HepG2 (cell line): ENCODE measurements at regions not wholly inside any gene's neighbourhood (a gene's known extent, or its start where the extent isn't known, plus 50 kb on each side); places are given as distances from the start of the nearest gene placed in this dataset.

ENCODE experiments used
- ATAC-seq: fragments of 200-7000 bp; cut with Tn5 transposase; 3 replicates; pipeline ENCODE4 v1.9.1; 2020; ENCODE audit warnings: mild to moderate bottlenecking, moderate library complexity
- BruUV-seq: library from RNA; stranded (reverse); fragments of 400-500 nt; replicated peaks from 2 replicates; lab custom pipeline; 2021; lab: Mats Ljungman, UMichigan
- CTCF ChIA-PET: fragments of 300-600 bp; formaldehyde crosslinking; extraction: SDS; loops from one replicate; lab custom pipeline; 2021; ENCODE audit warnings: low total read pairs, inconsistent platforms, low intra/inter-chr PET ratio; lab: Yijun Ruan, JAX
- POLR2A ChIA-PET: fragments of 350-600 bp; sonication (Branson Sonifier 250); formaldehyde crosslinking; loops from one replicate; lab custom pipeline; 2020; ENCODE audit warnings: antibody characterized with exemption, inconsistent platforms; lab: Yijun Ruan, JAX
- DNase-seq: peaks from one replicate; pipeline ENCODE4 v3.0.0-alpha.2; 2015; ENCODE audit warnings: low spot score
- FAIRE-seq: peaks from 3 replicates; lab custom pipeline; 2011; peaks lifted over from hg19 to GRCh38; lab: Jason Lieb, UNC
- H2AFZ ChIP-seq: one replicate; pipeline ENCODE4 v1.6.1; 2011; ENCODE audit warnings: low read length, inconsistent platforms
- H3K27ac ChIP-seq: fragments of 300-600 bp; 3 replicates; pipeline ENCODE4 v1.8.0; 2011; ENCODE audit warnings: mixed run types, mild to moderate bottlenecking, mixed read lengths, low read length, inconsistent platforms; ENCODE audit not compliant: insufficient read depth; ENCODE audit errors: extremely low read length
- H3K27me3 ChIP-seq, 2 experiments: fragments of 200-600 bp in 1 of 2; 2 replicates in 1 of 2; 3 replicates in 1 of 2; pipeline versions ENCODE4 v1.6.0 to v1.8.0; 2011; ENCODE audit warnings: low read length in 2 of 2, mild to moderate bottlenecking in 2 of 2, moderate library complexity in 2 of 2, inconsistent platforms in 1 of 2; ENCODE audit not compliant: insufficient read depth in 2 of 2, control insufficient read depth in 1 of 2
- H3K36me3 ChIP-seq, 2 experiments: fragments of 200-600 bp in 1 of 2; replicated peaks in 1 of 2; 2 replicates in 1 of 2; 3 replicates in 1 of 2; pipeline versions ENCODE4 v1.5.1 to v1.8.0; 2011; ENCODE audit warnings: low read length in 2 of 2, inconsistent platforms in 1 of 2; ENCODE audit not compliant: insufficient read depth in 2 of 2, control insufficient read depth in 1 of 2
- H3K4me1 ChIP-seq: 2 replicates; pipeline ENCODE4 v1.5.1; 2012; ENCODE audit warnings: low read length, inconsistent platforms; ENCODE audit not compliant: insufficient read depth
- H3K4me2 ChIP-seq: 2 replicates; pipeline ENCODE4 v1.6.0; 2011; ENCODE audit warnings: low read depth, low read length, inconsistent platforms
- H3K4me3 ChIP-seq, 3 experiments: fragments of 200-600 bp in 1 of 3; sonication (generic), shearing (Covaris generic) in 1 of 3; replicated peaks in 1 of 3; 2 replicates each; pipeline ENCODE4 v1.5.1; 2011 to 2016; ENCODE audit warnings: low read length in 3 of 3, inconsistent platforms in 2 of 3, low read depth in 2 of 3, mild to moderate bottlenecking in 2 of 3, control low read depth in 1 of 3, mixed read lengths in 1 of 3; ENCODE audit not compliant: insufficient read depth in 1 of 3
- H3K79me2 ChIP-seq: one replicate; pipeline ENCODE4 v1.6.1; 2011; ENCODE audit warnings: low read length, inconsistent platforms; ENCODE audit not compliant: insufficient read depth
- H3K9ac ChIP-seq: 2 replicates; pipeline ENCODE4 v1.6.0; 2011; ENCODE audit warnings: mild to moderate bottlenecking, low read depth, low read length, inconsistent platforms; ENCODE audit not compliant: insufficient read depth
- H3K9me3 ChIP-seq: 2 replicates; pipeline ENCODE4 v1.5.1; 2012; ENCODE audit warnings: mild to moderate bottlenecking, low read length
- H4K20me1 ChIP-seq: 2 replicates; pipeline ENCODE4 v1.6.0; 2011; ENCODE audit warnings: inconsistent platforms, mild to moderate bottlenecking, low read length, moderate library complexity; ENCODE audit not compliant: insufficient read depth
- GTF2F1 ChIP-seq: fragments of 150-350 bp; IDR thresholded peaks from 2 replicates; pipeline ENCODE4 v1.6.1; 2014; ENCODE audit warnings: low read length
- MAFF ChIP-seq: IDR thresholded peaks from 2 replicates; pipeline ENCODE4 v1.6.1; 2011; ENCODE audit warnings: low read depth, low read length, improper control_type of control experiment
- MAFK ChIP-seq, 2 experiments: IDR thresholded peaks in 1 of 2; conservative IDR thresholded peaks in 1 of 2; 2 replicates each; pipeline ENCODE4 v1.6.1; 2011; ENCODE audit warnings: improper control_type of control experiment in 2 of 2, low read length in 2 of 2
- NFATC3 ChIP-seq: sonication (generic); formaldehyde crosslinking; IDR thresholded peaks from 2 replicates; pipeline ENCODE4 v1.5.1; 2020; ENCODE audit warnings: mild to moderate bottlenecking, missing genetic modification reagents
- WGBS: methylation state at CpG from one replicate; pipeline ENCODE4 v1.1.6; 2017; ENCODE audit warnings: low lambda C conversion rate; 5-methylcytosine and 5-hydroxymethylcytosine counted together
- in situ Hi-C: cut with HindIII; loops from 2 replicates; pipeline ENCODE4 v1.10.0; 2017; ENCODE audit warnings: low pct_unique_long_range_greater_than_20kb; ENCODE audit not compliant: extremely low pct_ligation_motif_present
- intact Hi-C: fragments of 100-400 bp; cut with micrococcal nuclease; formaldehyde crosslinking; loops from one replicate; pipeline ENCODE4 v1.10.0; 2022; ENCODE audit not compliant: unreplicated experiment

DNA sequence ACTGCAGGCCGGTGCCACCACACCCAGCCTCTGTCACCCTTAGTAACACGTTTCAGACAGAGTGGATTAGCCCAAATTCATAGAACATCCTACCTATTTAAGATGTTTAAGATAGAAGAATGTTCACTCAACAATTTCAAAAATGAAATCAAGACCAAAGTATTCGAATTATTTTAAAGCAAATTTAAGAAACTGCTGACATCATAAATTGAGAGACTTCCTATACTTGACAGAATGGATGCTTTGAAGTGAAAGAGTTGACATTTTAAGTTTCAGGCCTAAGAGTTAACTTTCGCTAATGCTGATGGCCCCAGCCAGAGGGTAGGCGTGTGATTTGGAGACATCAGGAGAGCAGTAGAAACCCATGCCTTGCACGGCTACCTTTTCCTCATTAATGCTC is 271.9 kb downstream of the SS18 start:
- 4% methylated on average over 6 of the region's 6 CpGs for WGBS
- no peak overlapping the region for H3K4me2 ChIP-seq
- no TSS peak for BruUV-seq
- FAIRE-seq, result no peak
- H3K79me2 ChIP-seq, result no peaks in the 10 kb centered on the region
- ATAC-seq, result no peak
- no peak overlapping the region for H2AFZ ChIP-seq
- no peaks in the 10 kb centered on the region for H3K9me3 ChIP-seq
- TF ChIP-seq MAFF, result peak; percentile 40; the same call in 1 of the 2 replicates
- peak; percentile 52 to 69; a peak in 3 of 4 replicates for TF ChIP-seq MAFK (conservative IDR thresholded peaks at IDR 0.05 in 1 of 2, IDR thresholded peaks at IDR 0.05 in 1 of 2; ENCODE audit: low read length in 2 of 2)
- no peak for TF ChIP-seq GTF2F1
- no peaks in the 10 kb centered on the region for H3K4me1 ChIP-seq
- no peak overlapping the region for H3K27ac ChIP-seq
- H4K20me1 ChIP-seq, result no peaks in the 10 kb centered on the region
- H3K36me3 ChIP-seq, result no peaks in the 10 kb centered on the region
- no peak overlapping the region for H3K4me3 ChIP-seq
- intact Hi-C loops (no loop called here), in situ Hi-C loops (no loop called here)
- no peaks in the 10 kb centered on the region; a peak in 1 of 5 replicates for H3K27me3 ChIP-seq
- H3K9ac ChIP-seq, result no peak overlapping the region
- DNase-seq, result no peak
- CTCF ChIA-PET, result no interaction called here
- POLR2A ChIA-PET, result no interaction called here

GRCh38 chr18:25817546-25818237 is 272.7 kb downstream of the SS18 start:
- ATAC-seq (no peak), DNase-seq (no peak), FAIRE-seq (no peak)
- Histone ChIP-seq H3K79me2 (no peaks in the 10 kb centered on the region), H3K4me3 (no peak overlapping the region), H3K9me3 (no peaks in the 10 kb centered on the region), H4K20me1 (no peaks in the 10 kb centered on the region), H3K9ac (no peak overlapping the region), H3K27me3 (peaks cover 0 to 1% of the 10 kb centered on the region in 2 experiments; a peak in 2 of 5 replicates), H3K4me2 (no peak overlapping the region), H3K27ac (no peak overlapping the region), H3K4me1 (no peaks in the 10 kb centered on the region), H3K36me3 (no peaks in the 10 kb centered on the region), H2AFZ (no peak overlapping the region)
- no TSS peak for BruUV-seq
- ChIA-PET POLR2A (no interaction called here), CTCF (no interaction called here)
- TF ChIP-seq NFATC3 (CRISPR knock-in tag), result no peak
- intact Hi-C loops, result no loop called here
- 14% methylated on average over 5 of the region's 5 CpGs for WGBS
- in situ Hi-C loops, result no loop called here
